ENCODE measurements at regions not wholly inside any gene's neighbourhood (a gene's known extent, or its start where the extent isn't known, plus 50 kb on each side); places are given as distances from the start of the nearest gene placed in this dataset.

GRCh38 chr13:34046457-34046856 lies 228.5 kb downstream of the RFC3 start:
- DNase-seq, result no peak

DNA sequence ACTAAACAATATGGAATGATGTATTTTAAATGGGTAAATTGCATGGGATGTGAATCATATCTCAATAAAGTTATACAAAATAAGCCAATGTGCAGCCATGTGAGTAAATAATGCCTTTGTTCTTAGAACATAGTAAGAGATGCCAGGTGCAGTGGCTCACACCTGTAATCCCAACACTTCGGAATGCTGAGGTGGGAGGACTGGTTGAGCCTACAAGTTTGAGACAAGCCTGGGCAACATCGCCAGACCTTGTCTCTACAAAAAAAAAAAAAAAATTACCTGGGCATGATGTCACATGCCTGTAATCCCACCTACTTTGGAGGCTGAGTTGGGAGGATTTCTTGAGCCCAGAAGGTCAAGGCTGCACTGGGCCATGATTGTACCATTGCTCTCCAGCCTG lies 230.7 kb downstream of the RFC3 start:
- no peak for DNase-seq

DNA sequence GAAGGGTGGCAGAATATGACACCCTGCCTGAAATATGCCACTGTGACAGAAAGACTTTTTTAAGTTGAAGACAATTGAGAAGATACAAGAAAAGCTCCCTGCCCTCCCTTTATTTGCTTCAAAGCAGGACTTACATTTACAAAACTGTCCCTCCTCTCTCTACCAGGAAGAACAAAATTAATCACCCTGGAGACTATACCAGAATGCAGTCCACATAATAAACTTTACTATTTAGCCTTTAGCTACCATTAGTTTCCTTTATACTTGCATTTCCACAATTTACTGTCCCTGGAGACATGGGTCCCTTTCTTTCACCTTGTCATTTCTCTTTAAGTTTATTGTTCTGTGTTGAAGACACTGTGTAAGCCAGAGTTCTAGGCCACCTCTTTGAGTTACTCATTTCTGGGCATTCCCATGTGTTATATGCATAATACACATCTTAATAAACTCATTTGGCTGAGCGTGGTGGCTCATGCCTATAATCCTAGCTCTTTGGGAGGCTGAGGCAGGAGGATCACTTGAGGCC lies 238.8 kb downstream of the RFC3 start:
- no peak for DNase-seq

- DNase-seq, result no peak
These were observed 246.7 kb downstream of the RFC3 start for GRCh38 chr13:34064456-34065205.

DNA sequence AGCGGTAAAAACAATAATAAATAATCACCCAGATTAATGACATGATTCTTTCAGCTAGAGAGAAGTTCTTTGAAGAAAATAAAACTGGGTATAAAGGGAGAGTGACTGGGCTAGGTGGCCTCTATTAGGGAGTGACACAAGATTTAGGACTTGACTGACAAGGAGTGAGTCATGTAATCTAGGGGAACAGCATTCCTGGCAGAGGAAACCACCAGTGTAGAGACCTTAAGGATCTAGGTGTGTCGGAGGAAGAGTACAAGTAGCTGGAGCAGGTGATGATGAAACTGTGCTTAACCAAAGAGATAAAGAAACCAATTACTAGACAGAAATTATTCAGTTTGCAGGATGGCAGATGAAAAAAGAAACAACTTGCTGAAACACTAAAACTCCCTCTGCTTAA lies 248.0 kb downstream of the RFC3 start:
- DNase-seq, result no peak

DNA sequence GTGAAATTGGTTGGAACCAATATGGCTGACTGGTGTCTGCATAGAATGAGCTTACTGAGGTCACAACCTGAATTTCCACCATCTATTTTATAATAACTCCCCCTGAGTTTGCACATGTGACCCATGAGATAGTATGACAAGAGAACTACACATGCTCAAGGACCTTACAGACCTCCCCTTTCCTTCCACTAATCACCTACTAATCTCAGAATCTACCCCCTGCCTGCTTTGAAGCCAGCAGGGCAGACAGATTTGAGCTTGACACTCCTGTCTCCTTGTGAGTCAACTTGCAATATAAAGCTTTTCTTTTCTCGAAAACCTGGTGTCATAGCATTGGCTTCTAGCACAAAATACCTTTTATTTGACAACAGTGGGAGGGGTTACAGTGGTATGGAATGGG lies 248.4 kb downstream of the RFC3 start:
- no peak for DNase-seq

DNA sequence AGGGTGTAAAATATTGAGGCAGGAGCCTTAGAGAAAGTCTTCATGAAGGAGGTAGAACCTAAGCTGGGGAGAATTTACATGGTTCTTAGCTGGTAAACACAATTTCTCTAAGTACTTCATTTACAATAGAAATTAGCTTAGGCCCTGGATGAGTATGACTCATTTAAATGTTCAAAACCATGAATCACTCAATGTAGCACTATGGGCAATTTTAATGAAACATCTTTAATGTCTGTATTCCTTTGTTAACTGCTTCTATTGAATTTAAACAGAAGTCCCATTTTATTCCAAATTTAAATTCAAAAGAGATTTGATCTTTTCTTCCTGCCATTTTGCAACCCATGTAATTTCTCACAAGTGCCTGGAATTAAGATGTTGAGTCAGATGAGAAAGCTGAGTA lies 252.1 kb downstream of the RFC3 start:
- no peak for DNase-seq

DNA sequence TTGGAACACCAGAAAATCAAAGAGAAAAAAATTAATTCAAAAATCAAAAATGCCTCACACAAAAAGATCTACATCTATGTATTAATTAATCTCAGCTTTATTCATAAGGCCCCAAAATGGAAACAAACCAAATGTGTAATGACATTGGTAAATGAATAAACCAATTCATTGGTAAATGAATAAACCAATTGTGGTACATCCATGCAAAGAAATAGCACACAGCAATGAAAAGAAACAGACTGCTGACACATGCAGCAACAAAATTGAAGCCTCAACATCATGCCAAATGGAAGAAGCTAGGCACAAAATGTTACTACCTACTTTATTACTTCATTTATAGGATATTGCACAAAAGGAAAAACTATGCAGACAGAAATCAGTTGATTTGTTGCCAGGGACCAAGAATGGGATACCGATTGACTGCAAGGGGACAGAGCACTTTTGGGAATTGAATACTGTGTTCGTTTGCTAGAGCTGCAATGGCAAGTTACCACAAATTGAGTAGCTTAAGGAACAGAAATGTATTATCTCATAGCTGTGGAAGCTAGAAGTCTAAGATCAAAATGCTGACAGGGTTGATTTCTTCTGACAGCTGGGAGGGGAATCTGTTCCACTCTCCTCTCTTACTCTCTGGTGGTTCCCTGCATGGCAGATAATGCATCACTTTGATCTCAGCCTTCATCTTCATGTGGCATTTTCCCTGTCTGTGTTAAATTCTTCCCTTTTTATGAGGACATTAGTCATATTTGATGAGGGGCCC lies 252.8 kb downstream of the RFC3 start:
- no peak for DNase-seq

GRCh38 chr13:34076319-34076718 lies 258.4 kb downstream of the RFC3 start:
- no peak for DNase-seq

DNA sequence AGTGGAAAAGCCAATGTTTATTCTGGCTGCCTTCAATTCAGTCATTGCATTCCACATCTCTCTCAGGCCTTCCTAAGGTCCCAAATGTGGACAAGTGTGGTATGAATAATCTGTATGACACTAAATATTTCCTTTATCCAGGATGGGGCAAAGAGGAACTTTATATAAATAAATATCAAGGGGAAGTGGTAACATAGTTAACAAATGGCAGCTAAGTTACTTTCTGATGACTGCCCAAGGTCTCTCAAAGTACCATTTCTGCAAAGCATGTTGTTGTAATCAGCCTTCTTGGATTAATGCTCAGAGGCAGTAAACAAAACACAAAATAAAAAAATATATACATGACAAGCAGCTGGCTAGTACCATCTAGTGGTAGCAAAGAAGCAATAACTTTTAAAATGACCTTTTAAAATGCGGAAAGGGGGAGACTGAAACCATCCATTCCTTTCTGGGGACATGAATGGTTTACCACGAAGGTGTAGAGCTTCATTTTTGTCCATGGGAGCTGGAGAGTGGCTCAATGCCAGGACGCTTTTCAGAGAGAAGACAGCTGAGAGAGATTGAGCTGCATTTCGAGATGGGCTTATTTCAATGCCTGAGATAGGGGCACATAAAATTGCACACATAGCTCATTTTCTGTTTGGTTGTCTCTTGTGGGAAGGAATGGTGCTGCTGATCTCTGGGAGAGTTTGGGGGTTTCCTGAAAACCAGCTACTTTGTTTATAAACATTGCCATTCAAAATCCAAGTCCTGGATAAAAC lies 259.2 kb downstream of the RFC3 start:
- no peak for DNase-seq

DNA sequence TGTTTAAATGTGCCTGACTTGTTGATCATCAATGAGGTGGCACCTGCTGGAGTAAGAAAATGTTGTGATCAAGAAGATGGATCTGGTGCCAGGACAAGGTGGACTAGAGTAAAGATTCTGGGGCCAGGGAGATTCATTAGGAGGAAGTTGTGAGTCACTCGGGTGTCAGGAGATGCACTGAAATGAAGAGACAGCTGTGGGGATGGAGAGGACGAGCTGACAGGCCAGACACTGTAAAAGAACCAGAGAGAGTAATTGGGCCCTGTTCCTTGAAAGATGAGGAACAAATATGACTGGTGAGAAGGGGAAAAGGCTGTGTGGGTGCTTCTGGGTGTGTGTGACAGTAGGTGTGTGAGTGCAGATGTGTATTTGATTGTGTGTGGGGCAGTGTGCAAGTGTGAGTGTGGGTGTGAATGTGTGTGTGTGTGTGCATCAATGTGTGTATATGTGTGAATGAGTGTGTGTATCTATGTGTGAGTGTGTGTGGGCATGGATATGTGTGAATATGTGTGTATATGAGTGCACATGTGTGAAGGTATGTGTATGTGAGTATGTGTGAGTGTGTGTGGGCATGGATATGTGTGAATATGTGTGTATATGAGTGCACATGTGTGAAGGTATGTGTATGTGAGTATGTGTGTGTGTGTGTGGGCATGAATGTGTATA lies 260.5 kb downstream of the RFC3 start:
- DNase-seq, result no peak

- no peak for DNase-seq
These were observed 267.3 kb downstream of the RFC3 start for GRCh38 chr13:34085204-34085603.

- DNase-seq, result no peak
These were observed 268.3 kb downstream of the RFC3 start for GRCh38 chr13:34086281-34086680.

DNA sequence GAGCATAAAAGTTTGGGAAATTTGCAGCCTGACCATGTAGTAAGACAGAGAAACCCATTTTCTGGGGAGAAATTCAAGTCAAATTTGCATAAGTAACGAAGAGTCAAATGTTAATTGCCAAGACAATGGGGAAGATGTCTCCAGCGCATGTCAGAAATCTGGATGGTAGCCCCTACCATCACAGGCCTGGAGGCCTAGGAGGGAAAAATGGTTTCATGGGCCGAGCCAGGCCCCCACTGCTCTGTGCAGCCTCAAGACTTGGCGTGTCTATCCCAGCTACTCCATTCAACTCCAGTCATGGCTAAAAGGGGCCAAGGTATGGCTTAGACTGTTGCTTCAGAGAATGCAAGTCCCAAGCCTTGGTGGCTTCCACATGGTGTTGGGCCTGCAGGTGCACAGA lies 269.8 kb downstream of the RFC3 start:
- no peak for DNase-seq

DNA sequence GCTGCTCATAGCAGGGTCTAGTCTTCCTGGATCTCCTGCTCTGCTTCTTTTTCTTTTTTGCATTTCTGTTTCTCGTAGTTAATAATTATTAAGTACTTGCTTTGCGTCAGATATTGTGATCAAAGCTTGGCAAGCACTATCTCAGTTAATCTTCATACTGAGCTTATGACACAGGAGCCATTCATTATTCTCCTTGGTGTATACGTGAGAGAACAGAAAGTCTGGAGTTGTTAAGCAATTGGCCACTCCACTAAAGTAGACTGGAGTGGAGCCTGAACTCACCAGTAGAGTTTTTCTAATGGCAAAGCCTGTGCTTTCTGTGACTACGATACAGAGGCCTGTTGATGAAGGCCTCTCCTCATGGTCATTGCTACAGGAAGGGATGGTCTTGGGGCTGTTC lies 285.9 kb downstream of the RFC3 start:
- DNase-seq, result no peak

DNA sequence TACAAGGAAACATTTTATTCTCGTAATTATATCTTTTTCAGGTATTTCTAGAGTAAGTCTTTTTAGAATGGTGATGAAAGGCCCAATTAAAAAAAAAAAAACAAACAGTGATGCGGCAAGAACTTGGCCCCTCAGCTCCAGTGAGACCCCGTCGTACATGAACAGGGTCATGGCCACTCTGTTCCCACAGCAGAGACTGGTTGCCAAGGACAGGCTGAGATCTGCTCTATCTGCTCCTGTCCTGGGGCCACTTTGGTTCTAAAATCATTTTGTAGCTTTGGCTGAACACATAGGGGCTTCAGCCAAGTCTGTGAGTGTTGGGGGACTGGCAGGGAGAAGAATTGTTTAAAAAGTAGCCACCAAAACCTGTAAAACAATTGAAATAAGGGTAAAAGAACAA lies 286.9 kb downstream of the RFC3 start:
- DNase-seq, result no peak

DNA sequence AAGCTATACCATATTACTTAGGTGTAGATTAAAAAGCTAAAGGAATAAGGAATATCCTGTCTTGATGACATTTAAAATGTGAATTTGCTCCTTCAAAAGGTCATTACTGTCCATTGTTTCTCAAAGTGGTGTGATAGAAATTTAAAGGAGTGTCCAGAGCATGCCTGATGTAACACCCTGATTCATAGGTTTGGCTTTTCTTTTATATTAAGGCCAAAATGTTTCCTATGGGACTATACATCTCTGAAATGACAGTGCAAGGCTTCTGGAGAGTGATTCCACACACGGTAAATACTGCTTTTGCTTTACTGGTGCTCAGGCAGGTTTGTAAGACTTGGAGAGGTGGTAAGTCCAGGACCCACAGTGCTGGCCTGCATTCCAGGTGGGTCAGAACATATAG lies 289.9 kb downstream of the RFC3 start:
- DNase-seq, result no peak

- no peak for DNase-seq
These were observed 290.5 kb downstream of the RFC3 start for GRCh38 chr13:34108410-34108809.

DNA sequence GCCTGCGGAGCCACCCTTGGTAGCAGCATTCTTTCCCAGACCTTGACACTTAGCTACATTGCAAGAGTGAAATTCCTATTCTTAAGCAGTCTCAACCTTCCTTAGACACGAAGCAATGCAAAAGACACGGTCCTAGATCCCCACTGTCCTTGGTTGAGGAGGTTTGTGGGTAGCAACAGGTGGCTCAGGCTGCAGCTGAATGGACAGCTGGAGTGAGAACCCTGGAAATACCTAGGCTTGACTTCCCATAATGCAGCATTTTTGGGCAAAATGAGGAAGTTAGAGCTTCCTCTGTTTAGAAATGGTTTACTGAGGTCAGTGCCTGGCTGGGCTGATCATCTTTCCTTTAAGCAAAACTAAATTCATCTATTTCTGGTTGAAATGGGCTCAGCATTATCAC lies 296.6 kb downstream of the RFC3 start:
- no peak for DNase-seq

- DNase-seq, result no peak
These were observed 298.7 kb downstream of the RFC3 start for GRCh38 chr13:34116651-34117050.

- no peak for DNase-seq
These were observed 306.8 kb downstream of the RFC3 start for GRCh38 chr13:34124666-34125306.

- DNase-seq, result no peak
These were observed 309.6 kb downstream of the RFC3 start for GRCh38 chr13:34127523-34127922.

GRCh38 chr13:34128661-34129060 lies 310.7 kb downstream of the RFC3 start:
- no peak for DNase-seq

Measured in right hindlimb (tissue), 1 donor.